ENCODE measurements at regions not wholly inside any gene's neighbourhood (a gene's known extent, or its start where the extent isn't known, plus 50 kb on each side); places are given as distances from the start of the nearest gene placed in this dataset.

- no peak for DNase-seq
- Histone ChIP-seq H4K20me1 (ENCODE audit: control insufficient read depth, insufficient read depth, insufficient read length) (no peaks in the 10 kb centered on the region), H3K27ac (ENCODE audit: insufficient read length, low read depth, low read length) (no peak overlapping the region), H3K27me3 (ENCODE audit: insufficient read depth, low read length) (no peaks in the 10 kb centered on the region), H3K23me2 (ENCODE audit: insufficient read length, low read depth, low read length, poor library complexity, severe bottlenecking) (no peaks in the 10 kb centered on the region), H3K14ac (ENCODE audit: insufficient read depth, low read length) (no peak overlapping the region), H3K79me1 (ENCODE audit: insufficient read depth, low read depth, low read length, poor library complexity, severe bottlenecking) (no peaks in the 10 kb centered on the region), H4K5ac (ENCODE audit: insufficient read length, low read depth, low read length) (no peak overlapping the region), H4K8ac (replicated peaks; ENCODE audit: insufficient read length, low read depth, low read length) (no peak overlapping the region), H4K91ac (ENCODE audit: insufficient read length, low read depth, low read length) (no peak overlapping the region), H2AFZ (ENCODE audit: low read length) (no peak overlapping the region), H2BK5ac (ENCODE audit: insufficient read length, low read length) (no peak overlapping the region), H2BK120ac (ENCODE audit: low read depth, low read length, poor library complexity, severe bottlenecking) (no peak overlapping the region), H3K9ac (ENCODE audit: extremely low read depth, insufficient read length, low read length) (no peak overlapping the region), H3K4me2 (ENCODE audit: insufficient read depth, insufficient read length, low read length) (no peak overlapping the region), H3K79me2 (ENCODE audit: insufficient read depth, low read length) (no peaks in the 10 kb centered on the region), H2BK20ac (ENCODE audit: low read depth, low read length, poor library complexity, severe bottlenecking) (no peak overlapping the region), H2BK12ac (ENCODE audit: insufficient read length, low read depth, low read length) (no peak overlapping the region), H3K23ac (ENCODE audit: insufficient read length, low read depth, low read length) (no peak overlapping the region), H3K56ac (ENCODE audit: insufficient read length, low read depth, low read length) (no peak overlapping the region), H2BK15ac (ENCODE audit: low read depth, low read length) (no peak overlapping the region), H3K4ac (ENCODE audit: low read depth, low read length) (no peak overlapping the region), H3K9me3 (ENCODE audit: control insufficient read depth, low read depth, low read length) (no peaks in the 10 kb centered on the region), H3K18ac (ENCODE audit: insufficient read length, low read depth, low read length) (no peak overlapping the region), H2AK5ac (ENCODE audit: insufficient read length, low read length) (no peak overlapping the region), H3K4me1 (ENCODE audit: insufficient read depth, low read length) (0 out of 2 replicates have a peak, but pooled peaks cover 4% of the 10 kb centered on the region), H3T11ph (ENCODE audit: low read length) (no peak overlapping the region)
- Mint-ChIP-seq H3K4me3 (no peak overlapping the region), H3K27ac (no peak overlapping the region), H3K4me1 (peaks cover 6% of the 10 kb centered on the region in 2 experiments), H3K27me3 (ENCODE audit: low read depth) (no peaks in the 10 kb centered on the region), H3K9me3 (no peaks in the 10 kb centered on the region), H3K36me3 (ENCODE audit: insufficient read depth in 1 of 3, low read depth in 3 of 3) (no peaks in the 10 kb centered on the region)
- no peak for TF ChIP-seq CTCF (conservative IDR thresholded peaks at IDR 0.05)
- WGBS (ENCODE audit: extremely low coverage, insufficient read length, low lambda C conversion rate): no CpG with 5 or more reads among the region's 2 CpGs
Observed at GRCh38 chr1:173117761-173118160, 67.0 kb upstream of the TNFSF18 start.

Data from H9 (cell line).